ENCODE measurements at regions not wholly inside any gene's neighbourhood (a gene's known extent, or its start where the extent isn't known, plus 50 kb on each side); places are given as distances from the start of the nearest gene placed in this dataset.

- DNase-seq (ENCODE audit: low read depth): peak; percentile 32
- no peak overlapping the region for H3K4me3 ChIP-seq (ENCODE audit: low read depth, low read length)
These were observed 160.1 kb upstream of the DAB2 start for GRCh38 chr5:39584927-39585326.

GRCh38 chr5:39580702-39581453 lies 156.1 kb upstream of the DAB2 start:
- DNase-seq (ENCODE audit: low read depth): peak; percentile 65
- no peak overlapping the region for H3K4me3 ChIP-seq (ENCODE audit: low read depth, low read length)

GRCh38 chr5:39579750-39580149 lies 155.0 kb upstream of the DAB2 start:
- no peak overlapping the region for H3K4me3 ChIP-seq (ENCODE audit: low read depth, low read length)
- no peak for DNase-seq (ENCODE audit: low read depth)

GRCh38 chr5:39578887-39579497 lies 154.2 kb upstream of the DAB2 start:
- H3K4me3 ChIP-seq (ENCODE audit: low read depth, low read length): no peak overlapping the region
- DNase-seq (ENCODE audit: low read depth): no peak

- H3K4me3 ChIP-seq (ENCODE audit: low read depth, low read length): no peak overlapping the region
- DNase-seq (ENCODE audit: low read depth): no peak
These were observed 152.7 kb upstream of the DAB2 start for GRCh38 chr5:39577529-39577928.

GRCh38 chr5:39570403-39571027 lies 145.7 kb upstream of the DAB2 start:
- DNase-seq (ENCODE audit: low read depth): peak; percentile 8

GRCh38 chr5:39569857-39570256 lies 145.1 kb upstream of the DAB2 start:
- no peak overlapping the region for H3K4me3 ChIP-seq (ENCODE audit: low read depth, low read length)
- no peak for DNase-seq (ENCODE audit: low read depth)

More at GRCh38 chr5:39570403-39571027, 145.7 kb upstream of the DAB2 start:
- H3K4me3 ChIP-seq (ENCODE audit: low read depth, low read length): no peak overlapping the region

- H3K4me3 ChIP-seq (ENCODE audit: low read depth, low read length): no peak overlapping the region
- DNase-seq (ENCODE audit: low read depth): no peak
These were observed 142.1 kb upstream of the DAB2 start for GRCh38 chr5:39566891-39567290.

- DNase-seq (ENCODE audit: low read depth): no peak
- no peak overlapping the region for H3K4me3 ChIP-seq (ENCODE audit: low read depth, low read length)
These were observed 141.2 kb upstream of the DAB2 start for GRCh38 chr5:39566029-39566428.

GRCh38 chr5:39561421-39561820 lies 136.6 kb upstream of the DAB2 start:
- no peak overlapping the region for H3K4me3 ChIP-seq (ENCODE audit: low read depth, low read length)
- no peak for DNase-seq (ENCODE audit: low read depth)

- DNase-seq (ENCODE audit: low read depth): no peak
- H3K4me3 ChIP-seq (ENCODE audit: low read depth, low read length): no peak overlapping the region
These were observed 135.9 kb upstream of the DAB2 start for GRCh38 chr5:39560726-39561125.

GRCh38 chr5:39559923-39560322 lies 135.1 kb upstream of the DAB2 start:
- DNase-seq (ENCODE audit: low read depth): no peak
- no peak overlapping the region for H3K4me3 ChIP-seq (ENCODE audit: low read depth, low read length)

GRCh38 chr5:39558541-39558940 lies 133.8 kb upstream of the DAB2 start:
- DNase-seq (ENCODE audit: low read depth): no peak
- no peak overlapping the region for H3K4me3 ChIP-seq (ENCODE audit: low read depth, low read length)

GRCh38 chr5:39555788-39556187 lies 131.0 kb upstream of the DAB2 start:
- no peak for DNase-seq (ENCODE audit: low read depth)
- H3K4me3 ChIP-seq (ENCODE audit: low read depth, low read length): no peak overlapping the region

GRCh38 chr5:39547553-39548154 lies 122.9 kb upstream of the DAB2 start:
- DNase-seq (ENCODE audit: low read depth): peak; percentile 33
- H3K4me3 ChIP-seq (ENCODE audit: low read depth, low read length): no peak overlapping the region

- H3K4me3 ChIP-seq (ENCODE audit: low read depth, low read length): no peak overlapping the region
- DNase-seq (ENCODE audit: low read depth): no peak
These were observed 120.2 kb upstream of the DAB2 start for GRCh38 chr5:39544941-39545340.

GRCh38 chr5:39543335-39543734 lies 118.6 kb upstream of the DAB2 start:
- peak; percentile 14 for DNase-seq (ENCODE audit: low read depth)
- H3K4me3 ChIP-seq (ENCODE audit: low read depth, low read length): no peak overlapping the region

GRCh38 chr5:39542511-39543285 lies 117.9 kb upstream of the DAB2 start:
- DNase-seq (ENCODE audit: low read depth): no peak
- H3K4me3 ChIP-seq (ENCODE audit: low read depth, low read length): no peak overlapping the region

- DNase-seq (ENCODE audit: low read depth): no peak
- H3K4me3 ChIP-seq (ENCODE audit: low read depth, low read length): no peak overlapping the region
These were observed 117.1 kb upstream of the DAB2 start for GRCh38 chr5:39541920-39542319.

- no peak overlapping the region for H3K4me3 ChIP-seq (ENCODE audit: low read depth, low read length)
- DNase-seq (ENCODE audit: low read depth): no peak
These were observed 114.7 kb upstream of the DAB2 start for GRCh38 chr5:39539470-39539869.

Measured in skeletal muscle cell (primary cell).